K562 (cell line): ENCODE measurements at regions not wholly inside any gene's neighbourhood (a gene's known extent, or its start where the extent isn't known, plus 50 kb on each side); places are given as distances from the start of the nearest gene placed in this dataset.

Experiments used
- HMG20A ChIP-seq: fragments of 450-650 bp; formaldehyde crosslinking; conservative IDR thresholded peaks from 2 replicates; pipeline ENCODE4 v1.4.0; 2020; ENCODE audit warnings: mild to moderate bottlenecking, mixed read lengths
- ZNF324 ChIP-seq: fragments of 250-450 bp; sonication (Bioruptor Pico); IDR thresholded peaks from 2 replicates; pipeline ENCODE4 v1.4.0; 2020; ENCODE audit warnings: mild to moderate bottlenecking
- TF ChIP-seq, protein P1 (sequence below): IDR thresholded peaks from 3 replicates; pipeline ENCODE4 v1.6.1; 2011; ENCODE audit warnings: borderline replicate concordance, mild to moderate bottlenecking; ENCODE audit not compliant: insufficient read length, insufficient read depth
- TF ChIP-seq, protein P2 (sequence below): fragments of 450-650 bp; IDR thresholded peaks from 2 replicates; pipeline ENCODE4 v1.6.1; 2016
- TF ChIP-seq, protein P3 (sequence below): fragments of 450-650 bp; IDR thresholded peaks from 2 replicates; pipeline ENCODE4 v1.6.1; 2017; ENCODE audit warnings: antibody characterized with exemption, mild to moderate bottlenecking
- TF ChIP-seq, protein P4 (sequence below): fragments of 250-450 bp; sonication (Bioruptor Pico); IDR thresholded peaks from 2 replicates; pipeline ENCODE4 v1.8.0; 2022; ENCODE audit warnings: moderate library complexity, mild to moderate bottlenecking, inconsistent platforms
- TF ChIP-seq, protein P5 (sequence below): fragments of 450-650 bp; formaldehyde crosslinking; IDR thresholded peaks from 2 replicates; pipeline ENCODE4 v1.4.0; 2020; ENCODE audit warnings: mild to moderate bottlenecking

DNA sequence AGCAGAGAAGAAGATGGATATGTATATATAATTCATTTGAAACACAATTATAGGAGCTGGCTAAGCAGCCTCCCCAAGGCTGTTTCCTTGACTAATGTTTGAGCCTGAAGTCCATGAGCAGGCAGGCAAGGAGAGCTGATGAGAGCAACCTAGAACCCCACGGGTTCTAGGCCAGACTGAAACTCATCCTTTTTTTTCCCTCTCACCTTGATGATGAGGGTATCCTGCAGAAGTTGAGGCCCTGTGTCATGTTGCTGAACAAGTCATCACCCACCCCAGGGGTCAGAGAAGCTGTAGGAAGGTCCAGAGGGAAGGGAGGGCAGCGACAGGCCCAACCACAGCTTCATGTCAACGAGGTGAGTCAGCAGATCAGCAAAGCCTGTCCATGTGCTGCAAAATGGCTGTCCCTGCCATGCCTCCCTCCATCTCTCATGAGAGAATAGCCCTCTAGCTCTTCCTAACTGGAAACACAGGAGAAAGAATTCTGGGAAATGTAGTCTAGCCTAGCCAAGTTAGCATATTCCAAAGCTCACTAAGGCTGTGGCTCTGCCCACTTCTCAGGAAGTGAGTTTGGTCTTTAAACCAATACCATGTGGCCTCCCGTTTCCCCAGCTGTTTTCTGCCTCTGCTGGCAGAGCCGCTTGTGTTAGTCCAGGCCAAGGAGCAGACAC lies 91.3 kb upstream of the DTNBP1 start (continued):
- TF ChIP-seq, protein P1, sequence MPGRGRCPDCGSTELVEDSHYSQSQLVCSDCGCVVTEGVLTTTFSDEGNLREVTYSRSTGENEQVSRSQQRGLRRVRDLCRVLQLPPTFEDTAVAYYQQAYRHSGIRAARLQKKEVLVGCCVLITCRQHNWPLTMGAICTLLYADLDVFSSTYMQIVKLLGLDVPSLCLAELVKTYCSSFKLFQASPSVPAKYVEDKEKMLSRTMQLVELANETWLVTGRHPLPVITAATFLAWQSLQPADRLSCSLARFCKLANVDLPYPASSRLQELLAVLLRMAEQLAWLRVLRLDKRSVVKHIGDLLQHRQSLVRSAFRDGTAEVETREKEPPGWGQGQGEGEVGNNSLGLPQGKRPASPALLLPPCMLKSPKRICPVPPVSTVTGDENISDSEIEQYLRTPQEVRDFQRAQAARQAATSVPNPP: no peak
- TF ChIP-seq, protein P2, sequence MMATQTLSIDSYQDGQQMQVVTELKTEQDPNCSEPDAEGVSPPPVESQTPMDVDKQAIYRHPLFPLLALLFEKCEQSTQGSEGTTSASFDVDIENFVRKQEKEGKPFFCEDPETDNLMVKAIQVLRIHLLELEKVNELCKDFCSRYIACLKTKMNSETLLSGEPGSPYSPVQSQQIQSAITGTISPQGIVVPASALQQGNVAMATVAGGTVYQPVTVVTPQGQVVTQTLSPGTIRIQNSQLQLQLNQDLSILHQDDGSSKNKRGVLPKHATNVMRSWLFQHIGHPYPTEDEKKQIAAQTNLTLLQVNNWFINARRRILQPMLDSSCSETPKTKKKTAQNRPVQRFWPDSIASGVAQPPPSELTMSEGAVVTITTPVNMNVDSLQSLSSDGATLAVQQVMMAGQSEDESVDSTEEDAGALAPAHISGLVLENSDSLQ: 0 out of 2 replicates have a peak, but pooled peaks have one; percentile 14
- TF ChIP-seq ZNF324 (CRISPR knock-in tag): no peak
- no peak for TF ChIP-seq HMG20A (CRISPR knock-in tag)
- TF ChIP-seq, protein P3, sequence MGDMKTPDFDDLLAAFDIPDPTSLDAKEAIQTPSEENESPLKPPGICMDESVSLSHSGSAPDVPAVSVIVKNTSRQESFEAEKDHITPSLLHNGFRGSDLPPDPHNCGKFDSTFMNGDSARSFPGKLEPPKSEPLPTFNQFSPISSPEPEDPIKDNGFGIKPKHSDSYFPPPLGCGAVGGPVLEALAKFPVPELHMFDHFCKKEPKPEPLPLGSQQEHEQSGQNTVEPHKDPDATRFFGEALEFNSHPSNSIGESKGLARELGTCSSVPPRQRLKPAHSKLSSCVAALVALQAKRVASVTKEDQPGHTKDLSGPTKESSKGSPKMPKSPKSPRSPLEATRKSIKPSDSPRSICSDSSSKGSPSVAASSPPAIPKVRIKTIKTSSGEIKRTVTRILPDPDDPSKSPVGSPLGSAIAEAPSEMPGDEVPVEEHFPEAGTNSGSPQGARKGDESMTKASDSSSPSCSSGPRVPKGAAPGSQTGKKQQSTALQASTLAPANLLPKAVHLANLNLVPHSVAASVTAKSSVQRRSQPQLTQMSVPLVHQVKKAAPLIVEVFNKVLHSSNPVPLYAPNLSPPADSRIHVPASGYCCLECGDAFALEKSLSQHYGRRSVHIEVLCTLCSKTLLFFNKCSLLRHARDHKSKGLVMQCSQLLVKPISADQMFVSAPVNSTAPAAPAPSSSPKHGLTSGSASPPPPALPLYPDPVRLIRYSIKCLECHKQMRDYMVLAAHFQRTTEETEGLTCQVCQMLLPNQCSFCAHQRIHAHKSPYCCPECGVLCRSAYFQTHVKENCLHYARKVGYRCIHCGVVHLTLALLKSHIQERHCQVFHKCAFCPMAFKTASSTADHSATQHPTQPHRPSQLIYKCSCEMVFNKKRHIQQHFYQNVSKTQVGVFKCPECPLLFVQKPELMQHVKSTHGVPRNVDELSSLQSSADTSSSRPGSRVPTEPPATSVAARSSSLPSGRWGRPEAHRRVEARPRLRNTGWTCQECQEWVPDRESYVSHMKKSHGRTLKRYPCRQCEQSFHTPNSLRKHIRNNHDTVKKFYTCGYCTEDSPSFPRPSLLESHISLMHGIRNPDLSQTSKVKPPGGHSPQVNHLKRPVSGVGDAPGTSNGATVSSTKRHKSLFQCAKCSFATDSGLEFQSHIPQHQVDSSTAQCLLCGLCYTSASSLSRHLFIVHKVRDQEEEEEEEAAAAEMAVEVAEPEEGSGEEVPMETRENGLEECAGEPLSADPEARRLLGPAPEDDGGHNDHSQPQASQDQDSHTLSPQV: peak; percentile 93
- TF ChIP-seq, protein P4, sequence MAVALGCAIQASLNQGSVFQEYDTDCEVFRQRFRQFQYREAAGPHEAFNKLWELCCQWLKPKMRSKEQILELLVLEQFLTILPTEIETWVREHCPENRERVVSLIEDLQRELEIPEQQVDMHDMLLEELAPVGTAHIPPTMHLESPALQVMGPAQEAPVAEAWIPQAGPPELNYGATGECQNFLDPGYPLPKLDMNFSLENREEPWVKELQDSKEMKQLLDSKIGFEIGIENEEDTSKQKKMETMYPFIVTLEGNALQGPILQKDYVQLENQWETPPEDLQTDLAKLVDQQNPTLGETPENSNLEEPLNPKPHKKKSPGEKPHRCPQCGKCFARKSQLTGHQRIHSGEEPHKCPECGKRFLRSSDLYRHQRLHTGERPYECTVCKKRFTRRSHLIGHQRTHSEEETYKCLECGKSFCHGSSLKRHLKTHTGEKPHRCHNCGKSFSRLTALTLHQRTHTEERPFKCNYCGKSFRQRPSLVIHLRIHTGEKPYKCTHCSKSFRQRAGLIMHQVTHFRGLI (CRISPR knock-in tag): 0 out of 2 replicates have a peak, but pooled peaks have one; percentile 7
- TF ChIP-seq, protein P5, sequence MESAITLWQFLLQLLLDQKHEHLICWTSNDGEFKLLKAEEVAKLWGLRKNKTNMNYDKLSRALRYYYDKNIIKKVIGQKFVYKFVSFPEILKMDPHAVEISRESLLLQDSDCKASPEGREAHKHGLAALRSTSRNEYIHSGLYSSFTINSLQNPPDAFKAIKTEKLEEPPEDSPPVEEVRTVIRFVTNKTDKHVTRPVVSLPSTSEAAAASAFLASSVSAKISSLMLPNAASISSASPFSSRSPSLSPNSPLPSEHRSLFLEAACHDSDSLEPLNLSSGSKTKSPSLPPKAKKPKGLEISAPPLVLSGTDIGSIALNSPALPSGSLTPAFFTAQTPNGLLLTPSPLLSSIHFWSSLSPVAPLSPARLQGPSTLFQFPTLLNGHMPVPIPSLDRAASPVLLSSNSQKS (CRISPR knock-in tag): no peak
- TF ChIP-seq, all 486 proteins: peak for 31
